C4-2B (cell line): ENCODE measurements at regions not wholly inside any gene's neighbourhood (a gene's known extent, or its start where the extent isn't known, plus 50 kb on each side); places are given as distances from the start of the nearest gene placed in this dataset.
A peak's percentile ranks its signal among the peaks of the same experiment; 100 is the strongest.

Experiments
- CTCF ChIP-seq: fragments of 450-650 bp; conservative IDR thresholded peaks from 2 replicates; pipeline ENCODE4 v1.5.1; 2017; ENCODE audit warnings: mild to moderate bottlenecking
- ZFX ChIP-seq: fragments of 450-650 bp; IDR thresholded peaks from 2 replicates; pipeline ENCODE4 v1.6.1; 2017

- peak; percentile 65 for TF ChIP-seq CTCF
- TF ChIP-seq ZFX = no peak
Measured at GRCh38 chr20:39880890-39881289, 808.1 kb downstream of the MAFB start.
